ENCODE measurements at regions not wholly inside any gene's neighbourhood (a gene's known extent, or its start where the extent isn't known, plus 50 kb on each side); places are given as distances from the start of the nearest gene placed in this dataset.

GRCh38 chr3:182479419-182480336, 313.6 kb upstream of the ATP11B start:
- no CpG with 5 or more reads among the region's 8 CpGs for WGBS, 2 experiments (ENCODE audit: extremely low coverage in 2 of 2, insufficient read length in 1 of 2)
- H3K4me3 ChIP-seq (ENCODE audit: insufficient read depth, low read depth, low read length): no peak overlapping the region
- no peak overlapping the region for H3K23ac ChIP-seq (ENCODE audit: low read depth, low read length)
- H2AK5ac ChIP-seq (ENCODE audit: low read depth, low read length): no peak overlapping the region
- ATAC-seq (ENCODE audit: low read depth) (no peak), DNase-seq (no peak)
- no peak overlapping the region for H4K8ac ChIP-seq (ENCODE audit: low read depth in 2 of 2, low read length in 2 of 2)
- no peak overlapping the region for H3K4ac ChIP-seq (ENCODE audit: low read depth, low read length)
- H3K9me3 ChIP-seq (ENCODE audit: control insufficient read depth, insufficient read depth, low read length): peaks cover 8% of the 10 kb centered on the region
- no peak overlapping the region for H3K9ac ChIP-seq (ENCODE audit: low read depth, low read length)
- ChIA-PET CTCF (no interaction called here), POLR2A (ENCODE audit: unreplicated experiment) (no interaction called here)
- H3K27me3 ChIP-seq (ENCODE audit: control insufficient read depth, insufficient read depth, low read length): no peaks in the 10 kb centered on the region
- no peaks in the 10 kb centered on the region for H3K36me3 ChIP-seq (ENCODE audit: control insufficient read depth, insufficient read depth, low read length)
- no peaks in the 10 kb centered on the region for H3K79me1 ChIP-seq (ENCODE audit: low read depth in 1 of 2, low read length in 2 of 2)
- no peak overlapping the region for H3K27ac ChIP-seq (ENCODE audit: insufficient read depth, low read length)
- H3K9me1 ChIP-seq (ENCODE audit: insufficient read depth, low read length): no peaks in the 10 kb centered on the region
- dilution Hi-C loops (cut with HindIII; ENCODE audit: low sequenced_read_pairs, unreplicated experiment): no loop called here
- BruUV-seq (replicated peaks): no TSS peak
- no peaks in the 10 kb centered on the region for H3K4me1 ChIP-seq (ENCODE audit: control insufficient read depth, insufficient read depth, low read length)
- no peak overlapping the region for H3K56ac ChIP-seq (ENCODE audit: extremely low read depth, insufficient read depth, low read length)
- H3K18ac ChIP-seq (ENCODE audit: low read depth, low read length): no peak overlapping the region
- H2BK15ac ChIP-seq (ENCODE audit: low read depth, low read length): no peak overlapping the region
- H3K14ac ChIP-seq (replicated peaks; ENCODE audit: low read depth, low read length): no peak overlapping the region
- H2BK120ac ChIP-seq (ENCODE audit: low read depth, low read length): no peak overlapping the region
- TF ChIP-seq SMC3 (IDR thresholded peaks at IDR 0.05; ENCODE audit: low read depth, low read length): no peak
- TF ChIP-seq RAD21 (IDR thresholded peaks at IDR 0.05; ENCODE audit: low read length): no peak
- TF ChIP-seq MAFK (IDR thresholded peaks at IDR 0.05; ENCODE audit: low read depth, low read length): no peak
- no peak for TF ChIP-seq FOS (IDR thresholded peaks at IDR 0.05; ENCODE audit: low read depth, low read length)
- TF ChIP-seq RFX5 (IDR thresholded peaks at IDR 0.05; ENCODE audit: low read depth, low read length): no peak
- TF ChIP-seq USF2 (IDR thresholded peaks at IDR 0.05; ENCODE audit: low read depth, low read length): no peak
- no peak for TF ChIP-seq CHD1 (IDR thresholded peaks at IDR 0.05; ENCODE audit: low read depth, low read length)
- no peak for TF ChIP-seq ELK1 (IDR thresholded peaks at IDR 0.05; ENCODE audit: borderline replicate concordance, low read depth, low read length)
- TF ChIP-seq CEBPB (IDR thresholded peaks at IDR 0.05; ENCODE audit: low read depth, low read length): no peak
- TF ChIP-seq CTCF (conservative IDR thresholded peaks at IDR 0.05; ENCODE audit: low read depth, low read length): no peak
- TF ChIP-seq POLR2A (IDR thresholded peaks at IDR 0.05; ENCODE audit: low read depth, low read length): no peak
- TF ChIP-seq MXI1 (IDR thresholded peaks at IDR 0.05; ENCODE audit: borderline replicate concordance, low read depth, low read length): no peak
- TF ChIP-seq BHLHE40 (IDR thresholded peaks at IDR 0.05; ENCODE audit: low read depth, low read length): no peak
- no peak for TF ChIP-seq RCOR1 (IDR thresholded peaks at IDR 0.05; ENCODE audit: insufficient replicate concordance, low read length)
- no peak for TF ChIP-seq MAZ (IDR thresholded peaks at IDR 0.05; ENCODE audit: borderline replicate concordance, low read depth, low read length)
- no peak for TF ChIP-seq NFE2L2 (IDR thresholded peaks at IDR 0.05; ENCODE audit: low read depth, low read length)
- no peak overlapping the region for H2AFZ ChIP-seq (replicated peaks; ENCODE audit: low read length, poor library complexity)
- H2BK20ac ChIP-seq (ENCODE audit: low read depth, low read length): no peak overlapping the region
- no peak overlapping the region for H3K4me2 ChIP-seq (ENCODE audit: low read depth, low read length)
- intact Hi-C loops (cut with micrococcal nuclease): no loop called here
- H2AK9ac ChIP-seq (replicated peaks; ENCODE audit: low read depth, low read length, poor library complexity): no peak overlapping the region
- no peak overlapping the region for H4K91ac ChIP-seq (ENCODE audit: insufficient read depth, low read depth, low read length)
- H4K20me1 ChIP-seq (ENCODE audit: insufficient read depth, low read length): no peaks in the 10 kb centered on the region
- no peak overlapping the region for H2BK5ac ChIP-seq (ENCODE audit: low read depth, low read length, poor library complexity, severe bottlenecking)
- no peak overlapping the region for H4K5ac ChIP-seq (ENCODE audit: low read depth, low read length)
- in situ Hi-C loops (cut with MboI; ENCODE audit: low sequenced_read_pairs): no loop called here
